ENCODE measurements at regions not wholly inside any gene's neighbourhood (a gene's known extent, or its start where the extent isn't known, plus 50 kb on each side); places are given as distances from the start of the nearest gene placed in this dataset.

- TF ChIP-seq EP300 (IDR thresholded peaks at IDR 0.05; ENCODE audit: borderline replicate concordance), result no peak
- TF ChIP-seq REST (IDR thresholded peaks at IDR 0.05; ENCODE audit: low read depth), result no peak
- no peak for TF ChIP-seq CREB1 (IDR thresholded peaks at IDR 0.05; ENCODE audit: low read depth)
- TF ChIP-seq CEBPB (IDR thresholded peaks at IDR 0.05), result no peak
- no peak for TF ChIP-seq USF1 (IDR thresholded peaks at IDR 0.05)
- TF ChIP-seq FOXM1 (IDR thresholded peaks at IDR 0.05; ENCODE audit: borderline replicate concordance, low read depth), result no peak
- no peak for TF ChIP-seq TCF12 (IDR thresholded peaks at IDR 0.05; ENCODE audit: low read depth)
- TF ChIP-seq TAF1 (IDR thresholded peaks at IDR 0.05; ENCODE audit: low read depth), result no peak
- no peak for TF ChIP-seq NFIC (IDR thresholded peaks at IDR 0.05)
- no peak for TF ChIP-seq MAX (IDR thresholded peaks at IDR 0.05)
- no peak for TF ChIP-seq YY1 (IDR thresholded peaks at IDR 0.05; ENCODE audit: low read depth)
- no peak for TF ChIP-seq EGR1 (IDR thresholded peaks at IDR 0.05)
- TF ChIP-seq RAD21 (IDR thresholded peaks at IDR 0.05; ENCODE audit: low read depth), result no peak
Measured at GRCh38 chr10:60443346-60443745, 53.7 kb upstream of the ANK3 start.
